CD14-positive monocyte (primary cell): ENCODE measurements at regions not wholly inside any gene's neighbourhood (a gene's known extent, or its start where the extent isn't known, plus 50 kb on each side); places are given as distances from the start of the nearest gene placed in this dataset.

ENCODE experiments used
- DNase-seq, 3 donors: peaks; one replicate each; pipeline ENCODE4 v3.0.0-alpha.2; 2011 to 2022
- H2AFZ ChIP-seq: 2 replicates; pipeline ENCODE4 v1.6.0; 2012; ENCODE audit warnings: mild to moderate bottlenecking, low read depth, low read length, inconsistent platforms; ENCODE audit not compliant: insufficient read depth, poor library complexity, severe bottlenecking
- H3K27ac ChIP-seq, 2 donors: 1 replicate in 1 of 2; 2 replicates in 1 of 2; pipeline ENCODE4 v1.5.1; 2012 to 2013; ENCODE audit warnings: low read length in 2 of 2, control low read depth in 1 of 2, inconsistent platforms in 1 of 2, low read depth in 1 of 2, mild to moderate bottlenecking in 1 of 2
- H3K27me3 ChIP-seq, 2 donors: one replicate each; pipeline versions ENCODE4 v1.6.0 to v1.6.1; 2011 to 2013; ENCODE audit warnings: low read length in 2 of 2; ENCODE audit not compliant: control insufficient read depth in 2 of 2, insufficient read depth in 2 of 2
- H3K36me3 ChIP-seq, 2 donors: replicated peaks in 1 of 2; 1 replicate in 1 of 2; 2 replicates in 1 of 2; pipeline versions ENCODE4 v1.5.1 to v1.6.1; 2012 to 2013; ENCODE audit warnings: low read length in 2 of 2, control low read depth in 1 of 2, inconsistent platforms in 1 of 2, mild to moderate bottlenecking in 1 of 2; ENCODE audit not compliant: insufficient read depth in 2 of 2, control insufficient read depth in 1 of 2
- H3K4me1 ChIP-seq, 2 donors: 1 replicate in 1 of 2; 2 replicates in 1 of 2; pipeline versions ENCODE4 v1.5.1 to v1.6.1; 2012 to 2013; ENCODE audit warnings: low read length in 2 of 2, control low read depth in 1 of 2, inconsistent platforms in 1 of 2, mild to moderate bottlenecking in 1 of 2, moderate library complexity in 1 of 2; ENCODE audit not compliant: insufficient read depth in 2 of 2, control insufficient read depth in 1 of 2
- H3K4me2 ChIP-seq: replicated peaks from 2 replicates; pipeline ENCODE3; 2012; ENCODE audit warnings: low read length, moderate library complexity, mild to moderate bottlenecking; ENCODE audit not compliant: poor library complexity, severe bottlenecking; ENCODE audit errors: extremely low read depth
- H3K4me3 ChIP-seq, 3 experiments: fragments of 200-600 bp in 1 of 3; sonication (generic) in 1 of 3; replicated peaks in 1 of 3; 1 replicate in 2 of 3; 2 replicates in 1 of 3; pipeline ENCODE4 v1.5.1; 2011 to 2013; ENCODE audit warnings: low read length in 3 of 3, mild to moderate bottlenecking in 3 of 3, control low read depth in 2 of 3, low read depth in 2 of 3, inconsistent platforms in 1 of 3, moderate library complexity in 1 of 3
- H3K79me2 ChIP-seq: 2 replicates; pipeline ENCODE4 v1.6.0; 2012; ENCODE audit warnings: mild to moderate bottlenecking, control low read depth, inconsistent platforms, low read length, moderate library complexity; ENCODE audit not compliant: insufficient read depth
- H3K9ac ChIP-seq: 2 replicates; pipeline ENCODE4 v1.6.0; 2017; ENCODE audit warnings: low read length, mild to moderate bottlenecking; ENCODE audit not compliant: insufficient read depth, poor library complexity, severe bottlenecking
- H3K9me3 ChIP-seq, 2 donors: replicated peaks in 1 of 2; 1 replicate in 1 of 2; 2 replicates in 1 of 2; pipeline versions ENCODE4 v1.5.1 to v1.6.1; 2012 to 2013; ENCODE audit warnings: low read length in 2 of 2, control low read depth in 1 of 2; ENCODE audit not compliant: control insufficient read depth in 1 of 2, insufficient read depth in 1 of 2
- H4K20me1 ChIP-seq: 2 replicates; pipeline ENCODE4 v1.6.0; 2012; ENCODE audit warnings: mild to moderate bottlenecking, low read length, control low read depth, moderate library complexity; ENCODE audit not compliant: insufficient read depth
- H3K27ac Mint-ChIP-seq, 7 donors: one replicate each; pipeline ENCODE4 v1.8.0; 2020; ENCODE audit warnings: mild to moderate bottlenecking in 7 of 7, mixed read lengths in 7 of 7, moderate library complexity in 6 of 7, inconsistent platforms in 2 of 7
- H3K27me3 Mint-ChIP-seq, 3 donors: one replicate each; pipeline ENCODE4 v1.8.0; 2021 to 2022; ENCODE audit warnings: low read depth in 3 of 3, mild to moderate bottlenecking in 3 of 3, mixed read lengths in 3 of 3, moderate library complexity in 3 of 3, inconsistent platforms in 1 of 3
- H3K36me3 Mint-ChIP-seq, 2 donors: one replicate each; pipeline ENCODE4 v1.8.0; 2020; ENCODE audit warnings: mixed read lengths in 2 of 2, inconsistent platforms in 1 of 2, mild to moderate bottlenecking in 1 of 2
- H3K4me1 Mint-ChIP-seq: one replicate; pipeline ENCODE4 v1.8.0; 2020; ENCODE audit warnings: mild to moderate bottlenecking, mixed read lengths
- H3K4me3 Mint-ChIP-seq, 2 donors: one replicate each; pipeline ENCODE4 v1.8.0; 2020; ENCODE audit warnings: mild to moderate bottlenecking in 2 of 2, mixed read lengths in 2 of 2, moderate library complexity in 1 of 2
- H3K9me3 Mint-ChIP-seq, 7 donors: one replicate each; pipeline ENCODE4 v1.8.0; 2020 to 2022; ENCODE audit warnings: mixed read lengths in 7 of 7, mild to moderate bottlenecking in 6 of 7, moderate library complexity in 6 of 7, inconsistent platforms in 2 of 7
- CTCF ChIP-seq: fragments of 200-600 bp; IDR thresholded peaks from one replicate; pipeline ENCODE4 v1.8.0; 2022; ENCODE audit warnings: antibody characterized with exemption, mild to moderate bottlenecking
- WGBS: methylation state at CpG from one replicate; pipeline ENCODE4 v1.1.5; 2013; ENCODE audit warnings: missing lambda C conversion rate; ENCODE audit not compliant: insufficient coverage; 5-methylcytosine and 5-hydroxymethylcytosine counted together
- intact Hi-C, 2 donors: fragments of 100-400 bp; cut with micrococcal nuclease; formaldehyde crosslinking; loops; one replicate each; pipeline versions ENCODE4 v1.15.0 to v1.15.1; 2023

- H3K4me2 ChIP-seq, result no peak overlapping the region
- H3K9me3 ChIP-seq, result no peaks in the 10 kb centered on the region
- intact Hi-C loops, result no loop called here
- no peaks in the 10 kb centered on the region for H4K20me1 ChIP-seq
- no peak overlapping the region for H3K9ac ChIP-seq
- no peak overlapping the region for H3K27ac Mint-ChIP-seq
- H3K4me3 Mint-ChIP-seq, result no peak overlapping the region
- no peaks in the 10 kb centered on the region for H3K4me1 Mint-ChIP-seq
- peaks cover 0 to 3% (median 0%) of the 10 kb centered on the region in 7 donors for H3K9me3 Mint-ChIP-seq
- no peak overlapping the region for H2AFZ ChIP-seq
- H3K4me1 ChIP-seq, result no peaks in the 10 kb centered on the region
- no peaks in the 10 kb centered on the region for H3K36me3 Mint-ChIP-seq
- no peaks in the 10 kb centered on the region for H3K27me3 ChIP-seq
- H3K27me3 Mint-ChIP-seq, result no peaks in the 10 kb centered on the region
- no peak overlapping the region for H3K27ac ChIP-seq
- no peaks in the 10 kb centered on the region for H3K36me3 ChIP-seq
- DNase-seq, result no peak
- H3K79me2 ChIP-seq, result no peaks in the 10 kb centered on the region
- no peak overlapping the region for H3K4me3 ChIP-seq
- no peak for TF ChIP-seq CTCF
These were observed 297.0 kb upstream of the NXPH2 start for GRCh38 chr2:139077099-139077737.

- no peaks in the 10 kb centered on the region for H3K27me3 ChIP-seq
- WGBS, result 100% methylated on average over 1 of the region's 1 CpG
- Mint-ChIP-seq H3K36me3 (no peaks in the 10 kb centered on the region), H3K9me3 (peaks cover 0 to 2% (median 0%) of the 10 kb centered on the region in 7 donors), H3K27me3 (no peaks in the 10 kb centered on the region), H3K27ac (no peak overlapping the region), H3K4me3 (no peak overlapping the region), H3K4me1 (no peaks in the 10 kb centered on the region)
- H2AFZ ChIP-seq, result no peak overlapping the region
- no peaks in the 10 kb centered on the region for H3K4me1 ChIP-seq
- no peak overlapping the region for H3K27ac ChIP-seq
- H3K36me3 ChIP-seq, result no peaks in the 10 kb centered on the region
- H3K79me2 ChIP-seq, result no peaks in the 10 kb centered on the region
- DNase-seq, result no peak
- TF ChIP-seq CTCF, result no peak
- no peaks in the 10 kb centered on the region for H3K9me3 ChIP-seq
- no peaks in the 10 kb centered on the region for H4K20me1 ChIP-seq
- H3K4me2 ChIP-seq, result no peak overlapping the region
- no peak overlapping the region for H3K4me3 ChIP-seq
- intact Hi-C loops, result no loop called here
- no peak overlapping the region for H3K9ac ChIP-seq
These were observed 287.7 kb upstream of the NXPH2 start for GRCh38 chr2:139067874-139068273.
